GM18873 (cell line): ENCODE measurements at regions not wholly inside any gene's neighbourhood (a gene's known extent, or its start where the extent isn't known, plus 50 kb on each side); places are given as distances from the start of the nearest gene placed in this dataset.
A peak's percentile ranks its signal among the peaks of the same experiment; 100 is the strongest.

Experiments used
- ATAC-seq: cut with Tn5 transposase; IDR thresholded peaks from one replicate; pipeline ENCODE4 v1.9.1; 2021; ENCODE audit warnings: mild to moderate bottlenecking, moderate library complexity, moderate number of reproducible peaks; ENCODE audit not compliant: unreplicated experiment, low FRiP score

- ATAC-seq: peak; percentile 70
These were observed 166.8 kb upstream of the ID2 start for GRCh38 chr2:8514796-8515758.

- peak; percentile 40 for ATAC-seq
These were observed 165.9 kb upstream of the ID2 start for GRCh38 chr2:8515864-8516533.

- no peak for ATAC-seq
These were observed 163.9 kb upstream of the ID2 start for GRCh38 chr2:8517850-8518498.

- ATAC-seq: no peak
These were observed 162.7 kb upstream of the ID2 start for GRCh38 chr2:8518979-8519668.

GRCh38 chr2:8520791-8521344 is 161.0 kb upstream of the ID2 start:
- ATAC-seq: no peak

GRCh38 chr2:8522687-8523086 is 159.2 kb upstream of the ID2 start:
- ATAC-seq: no peak

- ATAC-seq: no peak
These were observed 157.5 kb upstream of the ID2 start for GRCh38 chr2:8524388-8524787.

GRCh38 chr2:8524823-8525222 is 157.0 kb upstream of the ID2 start:
- ATAC-seq: no peak

GRCh38 chr2:8525236-8525581 is 156.6 kb upstream of the ID2 start:
- no peak for ATAC-seq

- ATAC-seq: peak; percentile 41
These were observed 156.1 kb upstream of the ID2 start for GRCh38 chr2:8525582-8526402.

GRCh38 chr2:8526403-8526696 is 155.5 kb upstream of the ID2 start:
- no peak for ATAC-seq

- ATAC-seq: no peak
These were observed 154.8 kb upstream of the ID2 start for GRCh38 chr2:8527031-8527430.

- no peak for ATAC-seq
These were observed 154.2 kb upstream of the ID2 start for GRCh38 chr2:8527676-8528075.

- ATAC-seq: no peak
These were observed 153.0 kb upstream of the ID2 start for GRCh38 chr2:8528863-8529262.

GRCh38 chr2:8529706-8530277 is 152.1 kb upstream of the ID2 start:
- no peak for ATAC-seq

- ATAC-seq: no peak
These were observed 150.4 kb upstream of the ID2 start for GRCh38 chr2:8531481-8531880.

- no peak for ATAC-seq
These were observed 149.4 kb upstream of the ID2 start for GRCh38 chr2:8532438-8532837.

- ATAC-seq: no peak
These were observed 147.9 kb upstream of the ID2 start for GRCh38 chr2:8533923-8534322.

- ATAC-seq: no peak
These were observed 147.5 kb upstream of the ID2 start for GRCh38 chr2:8534386-8534728.
